ENCODE measurements at regions not wholly inside any gene's neighbourhood (a gene's known extent, or its start where the extent isn't known, plus 50 kb on each side); places are given as distances from the start of the nearest gene placed in this dataset.

DNA sequence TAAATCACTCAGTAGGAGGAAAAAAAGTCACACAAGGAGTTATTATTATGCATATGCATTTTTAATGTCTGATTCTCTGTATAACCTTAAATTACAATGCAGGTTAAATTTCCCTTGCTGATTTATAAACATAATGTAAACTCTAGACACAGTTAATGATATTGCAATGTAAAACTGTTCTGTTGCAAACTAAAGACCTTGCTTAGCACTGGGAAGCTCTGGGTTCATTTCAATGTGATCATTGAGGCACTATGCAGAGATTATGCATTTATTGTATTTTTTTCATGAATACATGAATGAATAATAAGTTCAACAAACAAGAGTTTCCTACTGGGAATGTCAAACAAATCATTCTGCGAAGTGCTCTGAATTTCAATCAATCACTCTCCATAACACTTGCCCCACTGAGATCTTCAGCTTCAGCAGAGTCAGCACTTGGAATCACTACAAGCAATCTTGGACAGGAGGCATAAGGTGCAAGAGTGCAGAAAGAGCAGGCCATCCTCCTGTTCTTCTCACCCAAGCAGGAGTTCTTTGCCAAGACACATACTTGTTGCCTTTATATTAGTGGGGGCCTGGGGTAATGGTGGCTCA is 232.1 kb downstream of the CSNK1G3 start:
- H3K79me1 ChIP-seq (ENCODE audit: insufficient read depth, low read depth, low read length, poor library complexity, severe bottlenecking), result no peaks in the 10 kb centered on the region
- H2BK12ac ChIP-seq (ENCODE audit: insufficient read length, low read depth, low read length), result no peak overlapping the region
- H3K56ac ChIP-seq (ENCODE audit: insufficient read length, low read depth, low read length), result no peak overlapping the region
- H2AFZ ChIP-seq (ENCODE audit: low read length), result no peak overlapping the region
- no peak for DNase-seq
- H4K91ac ChIP-seq (ENCODE audit: insufficient read length, low read depth, low read length), result no peak overlapping the region
- Mint-ChIP-seq H3K4me3 (no peak overlapping the region), H3K27me3 (ENCODE audit: low read depth) (no peaks in the 10 kb centered on the region; the same call in 1 of the 2 replicates), H3K36me3 (ENCODE audit: insufficient read depth in 1 of 3, low read depth in 3 of 3) (peaks cover 0 to 5% (median 4%) of the 10 kb centered on the region in 3 experiments; a peak in 1 of 7 replicates), H3K27ac (0 out of 7 replicates have a peak overlapping the region, but pooled peaks of 1 of the 3 experiments have one; percentile 45), H3K9me3 (no peaks in the 10 kb centered on the region), H3K4me1 (peaks cover 16 to 19% of the 10 kb centered on the region in 2 experiments)
- no peak overlapping the region for H3K27ac ChIP-seq (ENCODE audit: insufficient read length, low read depth, low read length)
- no CpG with 5 or more reads among the region's 1 CpG for WGBS (ENCODE audit: extremely low coverage, insufficient read length, low lambda C conversion rate)
- no peak overlapping the region for H4K5ac ChIP-seq (ENCODE audit: insufficient read length, low read depth, low read length)
- H3K23ac ChIP-seq (ENCODE audit: insufficient read length, low read depth, low read length), result no peak overlapping the region
- H3K23me2 ChIP-seq (ENCODE audit: insufficient read length, low read depth, low read length, poor library complexity, severe bottlenecking), result no peaks in the 10 kb centered on the region
- no peak overlapping the region for H2AK5ac ChIP-seq (ENCODE audit: insufficient read length, low read length)
- no peak overlapping the region for H2BK5ac ChIP-seq (ENCODE audit: insufficient read length, low read length)
- H3K27me3 ChIP-seq (ENCODE audit: insufficient read depth, low read length), result 0 out of 2 replicates have a peak, but pooled peaks cover 2% of the 10 kb centered on the region
- H3K18ac ChIP-seq (ENCODE audit: insufficient read length, low read depth, low read length), result no peak overlapping the region
- TF ChIP-seq CTCF (conservative IDR thresholded peaks at IDR 0.05), result no peak
- no peaks in the 10 kb centered on the region for H3K79me2 ChIP-seq (ENCODE audit: insufficient read depth, low read length)
- H3K4me2 ChIP-seq (ENCODE audit: insufficient read depth, insufficient read length, low read length), result no peak overlapping the region
- H4K8ac ChIP-seq (replicated peaks; ENCODE audit: insufficient read length, low read depth, low read length), result no peak overlapping the region
- no peak overlapping the region for H2BK20ac ChIP-seq (ENCODE audit: low read depth, low read length, poor library complexity, severe bottlenecking)
- no peaks in the 10 kb centered on the region for H4K20me1 ChIP-seq (ENCODE audit: control insufficient read depth, insufficient read depth, insufficient read length)
- peaks cover 3% of the 10 kb centered on the region; the same call in 1 of the 2 replicates for H3K4me1 ChIP-seq (ENCODE audit: insufficient read depth, low read length)
- H3T11ph ChIP-seq (ENCODE audit: low read length), result no peak overlapping the region
- H3K4ac ChIP-seq (ENCODE audit: low read depth, low read length), result no peak overlapping the region
- no peak overlapping the region for H2BK120ac ChIP-seq (ENCODE audit: low read depth, low read length, poor library complexity, severe bottlenecking)
- no peak overlapping the region for H2BK15ac ChIP-seq (ENCODE audit: low read depth, low read length)
- no peaks in the 10 kb centered on the region for H3K9me3 ChIP-seq (ENCODE audit: control insufficient read depth, low read depth, low read length)
- no peak overlapping the region for H3K9ac ChIP-seq (ENCODE audit: extremely low read depth, insufficient read length, low read length)
- H3K14ac ChIP-seq (ENCODE audit: insufficient read depth, low read length), result 0 out of 2 replicates have a peak overlapping the region, but pooled peaks have one; percentile 24
